GM12864 (cell line): ENCODE measurements at regions not wholly inside any gene's neighbourhood (a gene's known extent, or its start where the extent isn't known, plus 50 kb on each side); places are given as distances from the start of the nearest gene placed in this dataset.

Experiments
- DNase-seq: peaks from one replicate; pipeline ENCODE4 v3.0.0-alpha.2; 2011; ENCODE audit warnings: low read depth
- H3K4me3 ChIP-seq: 2 replicates; pipeline ENCODE4 v1.5.1; 2011; ENCODE audit warnings: mild to moderate bottlenecking, low read depth, low read length, control low read depth
- TF ChIP-seq, protein P1 (sequence below): IDR thresholded peaks from 2 replicates; pipeline ENCODE4 v1.5.1; 2011; ENCODE audit warnings: low read depth, mild to moderate bottlenecking, moderate library complexity, low read length, control low read depth, inconsistent platforms; ENCODE audit errors: missing control alignments

DNA sequence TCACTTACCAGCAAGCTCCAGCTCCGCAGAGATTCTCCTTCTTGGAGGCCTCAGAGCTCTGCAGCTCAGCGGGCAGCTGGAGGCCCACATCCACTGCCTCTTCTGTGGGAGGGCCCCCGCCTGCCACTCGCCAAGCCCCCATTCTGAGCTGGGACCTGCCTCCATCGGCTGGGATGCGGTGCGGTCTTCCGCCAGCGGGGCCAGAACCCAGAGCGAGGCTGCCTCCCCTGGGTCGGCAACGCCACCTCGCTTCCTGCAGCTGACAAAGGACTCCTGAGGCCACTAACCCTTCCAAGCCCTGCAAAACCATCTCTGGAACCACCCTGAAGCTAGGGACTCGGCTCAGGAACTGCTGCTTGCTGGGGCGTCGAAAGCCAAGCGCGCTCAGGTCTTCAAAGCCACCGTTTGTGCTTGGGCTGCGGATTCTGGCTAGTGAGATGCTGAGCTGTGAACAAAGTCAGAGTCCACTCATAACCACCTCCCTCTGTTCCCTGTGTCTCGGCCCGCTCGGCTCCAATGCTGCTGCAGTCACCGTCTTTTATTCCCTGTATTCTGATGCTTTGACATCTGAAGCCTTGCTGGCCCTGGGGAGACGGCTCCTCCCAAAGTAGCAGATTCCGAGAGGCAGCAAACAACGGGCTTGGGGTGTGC is 174.3 kb downstream of the ENGASE start:
- DNase-seq = no peak
- H3K4me3 ChIP-seq = no peak overlapping the region
- TF ChIP-seq, protein P1, sequence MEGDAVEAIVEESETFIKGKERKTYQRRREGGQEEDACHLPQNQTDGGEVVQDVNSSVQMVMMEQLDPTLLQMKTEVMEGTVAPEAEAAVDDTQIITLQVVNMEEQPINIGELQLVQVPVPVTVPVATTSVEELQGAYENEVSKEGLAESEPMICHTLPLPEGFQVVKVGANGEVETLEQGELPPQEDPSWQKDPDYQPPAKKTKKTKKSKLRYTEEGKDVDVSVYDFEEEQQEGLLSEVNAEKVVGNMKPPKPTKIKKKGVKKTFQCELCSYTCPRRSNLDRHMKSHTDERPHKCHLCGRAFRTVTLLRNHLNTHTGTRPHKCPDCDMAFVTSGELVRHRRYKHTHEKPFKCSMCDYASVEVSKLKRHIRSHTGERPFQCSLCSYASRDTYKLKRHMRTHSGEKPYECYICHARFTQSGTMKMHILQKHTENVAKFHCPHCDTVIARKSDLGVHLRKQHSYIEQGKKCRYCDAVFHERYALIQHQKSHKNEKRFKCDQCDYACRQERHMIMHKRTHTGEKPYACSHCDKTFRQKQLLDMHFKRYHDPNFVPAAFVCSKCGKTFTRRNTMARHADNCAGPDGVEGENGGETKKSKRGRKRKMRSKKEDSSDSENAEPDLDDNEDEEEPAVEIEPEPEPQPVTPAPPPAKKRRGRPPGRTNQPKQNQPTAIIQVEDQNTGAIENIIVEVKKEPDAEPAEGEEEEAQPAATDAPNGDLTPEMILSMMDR = no peak

DNA sequence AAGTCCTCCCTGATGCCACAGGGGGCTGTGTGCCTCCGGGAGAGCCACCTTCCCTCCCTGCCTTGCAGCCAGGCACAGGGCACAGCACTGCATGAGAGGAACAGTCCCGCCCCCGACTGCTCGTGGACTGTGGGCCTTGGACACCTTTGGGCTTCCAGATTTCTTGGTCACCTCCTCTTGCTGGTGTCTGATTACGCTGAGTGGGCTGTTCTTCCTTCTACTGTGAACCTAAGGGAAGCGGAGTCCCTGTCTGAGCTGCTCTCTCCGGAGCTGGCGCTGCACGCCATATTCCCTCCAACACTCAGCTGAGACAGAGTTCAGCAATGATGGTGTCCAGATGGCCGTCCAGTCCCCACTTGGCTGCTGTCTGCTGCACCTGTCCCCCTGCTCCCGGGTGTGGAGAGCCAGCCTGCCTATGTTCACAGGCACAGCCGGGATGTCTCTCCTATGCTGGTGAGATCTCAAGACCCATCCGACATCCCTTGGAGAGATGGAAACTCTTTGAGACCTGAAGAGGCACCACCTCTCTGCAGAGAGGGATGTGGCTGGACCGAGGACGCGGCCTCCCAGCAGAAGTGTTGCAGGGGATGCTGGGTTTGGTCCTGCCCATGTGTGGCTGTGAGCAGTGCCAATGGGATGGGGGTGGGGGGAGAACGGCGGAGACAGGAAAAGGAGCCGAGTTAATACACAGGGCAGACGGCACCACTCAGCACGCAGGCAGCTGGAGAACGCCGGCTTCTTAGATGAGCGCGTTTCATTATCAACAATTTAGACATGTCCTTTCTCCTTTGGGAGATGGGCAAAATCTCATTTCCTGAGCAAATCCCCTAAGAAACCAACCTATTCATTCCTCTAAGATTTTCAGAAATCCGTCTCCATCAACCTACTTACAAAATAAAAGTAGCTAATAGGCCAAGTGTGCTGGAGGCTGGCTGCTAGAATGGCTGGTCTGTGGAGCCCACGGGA is 171.9 kb downstream of the ENGASE start:
- DNase-seq = no peak
- H3K4me3 ChIP-seq = no peak overlapping the region
- TF ChIP-seq, protein P1 = no peak

DNA sequence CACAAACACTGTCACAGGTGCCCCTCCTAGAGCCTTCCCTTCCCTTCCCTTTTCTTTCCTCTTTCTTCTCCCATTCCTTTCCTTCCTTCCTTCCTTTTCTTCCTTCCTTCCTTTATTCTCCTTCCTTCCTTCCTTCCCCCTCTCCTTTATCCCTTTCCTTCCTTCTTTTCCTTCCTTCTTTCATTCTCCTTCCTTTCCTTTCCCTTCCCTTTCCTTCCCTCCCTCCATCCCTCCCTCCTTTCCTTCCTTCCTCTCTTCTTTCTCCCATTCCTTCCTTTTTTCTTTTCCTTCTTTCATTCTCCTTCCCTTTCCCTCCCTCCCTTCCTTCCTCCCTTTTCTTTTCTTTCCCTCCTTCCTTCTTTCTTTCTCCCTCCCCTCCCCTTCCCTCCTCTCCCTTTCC is 170.0 kb downstream of the ENGASE start:
- TF ChIP-seq, protein P1 = no peak
- DNase-seq = no peak
- no peak overlapping the region for H3K4me3 ChIP-seq

DNA sequence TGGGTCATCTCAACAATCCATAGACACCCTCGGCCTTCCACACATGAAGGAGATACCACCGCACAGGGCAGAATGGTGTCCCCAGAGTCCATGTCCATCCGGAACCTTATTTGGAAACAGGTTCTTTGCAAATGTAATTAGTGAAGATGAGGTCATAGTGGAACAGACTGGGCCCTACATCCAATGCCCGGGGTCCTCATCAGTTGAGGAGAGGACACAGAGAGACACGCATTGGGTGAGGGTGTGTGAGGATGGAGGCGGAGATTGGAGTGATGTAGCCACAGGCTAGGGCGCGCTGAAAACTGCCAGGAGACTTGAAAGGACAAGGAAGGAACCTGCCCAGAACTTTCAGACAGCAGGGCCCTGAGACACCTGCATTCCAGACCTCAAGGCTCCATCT is 169.4 kb downstream of the ENGASE start:
- no peak overlapping the region for H3K4me3 ChIP-seq
- TF ChIP-seq, protein P1 = no peak
- no peak for DNase-seq

DNA sequence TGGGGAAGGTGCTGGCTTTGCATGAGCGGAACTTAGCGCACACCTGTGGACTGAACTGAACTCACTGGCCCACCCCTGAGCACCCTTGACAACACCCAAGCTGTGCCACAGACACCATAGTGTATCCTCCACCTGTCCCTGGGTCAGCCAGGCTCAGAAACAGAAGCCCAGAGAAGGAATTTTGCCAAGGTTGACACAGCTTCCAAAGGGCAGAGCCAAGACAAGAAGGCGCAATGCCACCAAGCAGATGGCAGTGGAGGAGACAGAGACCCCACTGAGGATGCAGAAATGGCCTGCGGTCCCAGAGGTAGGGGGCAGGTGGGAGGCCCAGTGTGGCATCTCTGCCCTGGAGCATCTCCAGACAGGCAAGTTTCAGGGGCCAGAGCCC is 169.0 kb downstream of the ENGASE start:
- TF ChIP-seq, protein P1 = no peak
- H3K4me3 ChIP-seq = no peak overlapping the region
- no peak for DNase-seq

DNA sequence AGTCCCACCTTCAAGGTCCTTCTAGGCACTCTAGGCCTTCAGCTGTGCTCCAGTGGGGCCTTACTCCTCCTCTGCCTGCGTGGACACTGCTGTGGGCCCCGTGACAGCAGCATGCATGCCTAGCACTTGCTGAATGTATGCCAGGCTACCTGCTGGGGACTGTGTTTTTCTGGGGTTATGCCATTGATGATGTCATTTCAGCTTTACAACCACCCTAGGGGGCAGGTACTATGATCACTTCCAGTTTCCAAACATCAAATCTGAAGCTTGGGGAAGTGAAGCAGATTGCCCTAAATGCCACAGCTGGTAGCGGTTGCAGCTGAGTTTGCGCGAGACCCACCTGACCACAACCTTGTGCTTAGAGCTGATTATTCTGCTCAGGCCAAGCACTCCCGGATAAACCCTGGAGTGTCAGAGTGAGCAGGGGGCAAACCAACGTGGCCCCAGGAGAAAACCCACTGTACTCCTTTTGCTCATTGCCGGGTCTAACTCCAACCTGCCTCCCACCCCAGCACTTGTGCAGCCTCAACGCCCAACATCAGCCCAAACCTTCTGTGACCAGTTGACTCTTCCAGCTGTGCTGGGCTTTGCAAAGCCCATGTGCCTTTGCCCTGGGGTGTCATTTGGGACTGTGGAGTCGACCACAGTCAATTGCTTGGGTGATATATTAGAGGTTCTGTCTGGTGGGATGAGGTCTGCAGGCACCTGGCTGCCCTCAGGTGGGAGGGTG is 168.4 kb downstream of the ENGASE start:
- H3K4me3 ChIP-seq = no peak overlapping the region
- TF ChIP-seq, protein P1 = no peak
- peak; percentile 31 for DNase-seq
